ENCODE measurements at regions not wholly inside any gene's neighbourhood (a gene's known extent, or its start where the extent isn't known, plus 50 kb on each side); places are given as distances from the start of the nearest gene placed in this dataset.

- no peak for TF ChIP-seq CTCF (IDR thresholded peaks at IDR 0.05)
- TF ChIP-seq EP300 (IDR thresholded peaks at IDR 0.05) = no peak
- no peak for TF ChIP-seq POLR2A (IDR thresholded peaks at IDR 0.05)
- no peak for TF ChIP-seq POLR2AphosphoS5 (IDR thresholded peaks at IDR 0.05)
Measured at GRCh38 chr21:41016472-41016871, 151.5 kb upstream of the BACE2 start.
